Left renal cortex interstitium (tissue), 4 donors: ENCODE measurements at regions not wholly inside any gene's neighbourhood (a gene's known extent, or its start where the extent isn't known, plus 50 kb on each side); places are given as distances from the start of the nearest gene placed in this dataset.

Experiments used
- DNase-seq, 4 donors: peaks; one replicate each; pipeline ENCODE4 v3.0.0-alpha.2; 2013; ENCODE audit warnings: low read depth in 4 of 4, low spot score in 2 of 4, missing footprints in 1 of 4

GRCh38 chr2:238697193-238698071, 150.5 kb upstream of the TWIST2 start:
- DNase-seq = no peak

- no peak for DNase-seq
Observed at GRCh38 chr2:238698072-238698352, 149.9 kb upstream of the TWIST2 start.

- no peak for DNase-seq
Observed at GRCh38 chr2:238698451-238699306, 149.2 kb upstream of the TWIST2 start.

GRCh38 chr2:238699307-238700116, 148.4 kb upstream of the TWIST2 start:
- no peak for DNase-seq

- no peak for DNase-seq
Observed at GRCh38 chr2:238700117-238700457, 147.8 kb upstream of the TWIST2 start.

GRCh38 chr2:238700506-238701340, 147.2 kb upstream of the TWIST2 start:
- no peak for DNase-seq

GRCh38 chr2:238701341-238702206, 146.3 kb upstream of the TWIST2 start:
- no peak for DNase-seq

- no peak for DNase-seq
Observed at GRCh38 chr2:238702276-238703052, 145.4 kb upstream of the TWIST2 start.

GRCh38 chr2:238703053-238703415, 144.9 kb upstream of the TWIST2 start:
- DNase-seq = no peak

GRCh38 chr2:238703436-238703835, 144.4 kb upstream of the TWIST2 start:
- no peak for DNase-seq

- no peak for DNase-seq
Observed at GRCh38 chr2:238704471-238705225, 143.2 kb upstream of the TWIST2 start.

GRCh38 chr2:238706163-238706562, 141.7 kb upstream of the TWIST2 start:
- DNase-seq = no peak

GRCh38 chr2:238706673-238707072, 141.2 kb upstream of the TWIST2 start:
- DNase-seq = no peak

- DNase-seq = no peak
Observed at GRCh38 chr2:238709325-238710025, 138.4 kb upstream of the TWIST2 start.

- DNase-seq = no peak
Observed at GRCh38 chr2:238710032-238710735, 137.7 kb upstream of the TWIST2 start.

- no peak for DNase-seq
Observed at GRCh38 chr2:238710787-238711186, 137.1 kb upstream of the TWIST2 start.

- no peak for DNase-seq
Observed at GRCh38 chr2:238711346-238711745, 136.5 kb upstream of the TWIST2 start.
